K562 (cell line): ENCODE measurements at regions not wholly inside any gene's neighbourhood (a gene's known extent, or its start where the extent isn't known, plus 50 kb on each side); places are given as distances from the start of the nearest gene placed in this dataset.

Experiments used
- ATAC-seq: fragments of 200-7000 bp; cut with Tn5 transposase; 3 replicates; pipeline ENCODE4 v1.9.1; 2020; ENCODE audit warnings: moderate library complexity
- BruUV-seq: library from RNA; stranded (reverse); fragments of 400-500 nt; replicated peaks from 2 replicates; lab custom pipeline; 2021; lab: Mats Ljungman, UMichigan
- CTCF ChIA-PET: fragments of 300-600 bp; formaldehyde crosslinking; extraction: SDS; loops from one replicate; lab custom pipeline; 2021; ENCODE audit warnings: low intra/inter-chr PET ratio; lab: Yijun Ruan, JAX
- POLR2A ChIA-PET: fragments of 300-600, 350-650 bp; sonication (Branson Sonifier 250); formaldehyde crosslinking; extraction: SDS; loops from one replicate; lab custom pipeline; 2021; ENCODE audit warnings: antibody characterized with exemption, inconsistent platforms; lab: Yijun Ruan, JAX
- DNase-seq, 4 experiments: peaks; one replicate each; pipeline versions ENCODE4 v3.0.0 to v3.0.0-alpha.2; 2011 to 2018; ENCODE audit warnings: low spot score in 3 of 4, mixed read lengths in 3 of 4; ENCODE audit errors: extremely low read depth in 1 of 4
- FAIRE-seq: peaks from 2 replicates; lab custom pipeline; 2011; peaks lifted over from hg19 to GRCh38; lab: Jason Lieb, UNC
- H2AFZ ChIP-seq: 2 replicates; pipeline ENCODE4 v1.6.0; 2011; ENCODE audit warnings: low read depth, low read length, control low read depth, inconsistent platforms
- H3K27ac ChIP-seq: fragments of 200-600 bp; 3 replicates; pipeline ENCODE4 v1.8.0; 2011; ENCODE audit warnings: low read depth, mild to moderate bottlenecking, control low read depth, inconsistent platforms, low read length, moderate library complexity, mixed read lengths; ENCODE audit errors: extremely low read depth
- H3K27me3 ChIP-seq, 2 experiments: fragments of 300-600 bp in 1 of 2; 2 replicates in 1 of 2; 3 replicates in 1 of 2; pipeline versions ENCODE4 v1.6.0 to v1.8.0; 2011; ENCODE audit warnings: inconsistent platforms in 2 of 2, low read length in 2 of 2, mild to moderate bottlenecking in 1 of 2, mixed read lengths in 1 of 2, moderate library complexity in 1 of 2; ENCODE audit not compliant: control insufficient read depth in 2 of 2, insufficient read depth in 2 of 2
- H3K36me3 ChIP-seq: fragments of 300-600 bp; 3 replicates; pipeline ENCODE4 v1.8.0; 2011; ENCODE audit warnings: mild to moderate bottlenecking, low read length, inconsistent platforms; ENCODE audit not compliant: control insufficient read depth, insufficient read depth
- H3K4me1 ChIP-seq, 2 experiments: fragments of 200-600 bp in 1 of 2; replicated peaks in 1 of 2; 2 replicates in 1 of 2; 3 replicates in 1 of 2; pipeline versions ENCODE4 v1.5.1 to v1.8.0; 2011; ENCODE audit warnings: inconsistent platforms in 2 of 2, low read length in 2 of 2, mild to moderate bottlenecking in 1 of 2, mixed read lengths in 1 of 2, moderate library complexity in 1 of 2; ENCODE audit not compliant: control insufficient read depth in 2 of 2, insufficient read depth in 2 of 2
- H3K4me2 ChIP-seq: 2 replicates; pipeline ENCODE4 v1.6.1; 2011; ENCODE audit warnings: low read length, control low read depth, inconsistent platforms, mixed read lengths; ENCODE audit not compliant: insufficient read depth
- H3K4me3 ChIP-seq: fragments of 200-600 bp; sonication (generic), shearing (Covaris generic); 2 replicates; pipeline ENCODE4 v1.5.1; 2016; ENCODE audit warnings: control low read depth, inconsistent platforms
- H3K79me2 ChIP-seq: fragments of 200-600 bp; 3 replicates; pipeline ENCODE4 v1.8.0; 2011; ENCODE audit warnings: low read length, inconsistent platforms; ENCODE audit not compliant: control insufficient read depth, insufficient read depth
- H3K9ac ChIP-seq, 2 experiments: 2 replicates each; pipeline versions ENCODE4 v1.6.0 to v1.6.1; 2011; ENCODE audit warnings: low read depth in 2 of 2, low read length in 2 of 2, control low read depth in 1 of 2, inconsistent platforms in 1 of 2, mild to moderate bottlenecking in 1 of 2, mixed read lengths in 1 of 2; ENCODE audit not compliant: insufficient read depth in 1 of 2
- H3K9me1 ChIP-seq: one replicate; pipeline ENCODE4 v1.6.0; 2011; ENCODE audit warnings: inconsistent platforms, mild to moderate bottlenecking, low read length, moderate library complexity; ENCODE audit not compliant: control insufficient read depth, insufficient read depth
- H3K9me3 ChIP-seq: replicated peaks from 2 replicates; pipeline ENCODE4 v1.5.1; 2011; ENCODE audit warnings: low read depth, low read length, inconsistent platforms; ENCODE audit not compliant: control insufficient read depth, insufficient read depth
- H4K20me1 ChIP-seq: replicated peaks from 2 replicates; pipeline ENCODE4 v1.6.1; 2011; ENCODE audit warnings: low read length, inconsistent platforms, mixed read lengths; ENCODE audit not compliant: control insufficient read depth, insufficient read depth
- CTBP1 ChIP-seq: fragments of 450-650 bp; IDR thresholded peaks from 2 replicates; pipeline ENCODE4 v1.6.1; 2016; ENCODE audit warnings: borderline replicate concordance
- IRF9 ChIP-seq: fragments of 450-650 bp; IDR thresholded peaks from 2 replicates; pipeline ENCODE4 v1.6.1; 2016; ENCODE audit warnings: missing biosample characterization, missing genetic modification characterization
- RAD51 ChIP-seq: fragments of 450-650 bp; IDR thresholded peaks from 2 replicates; pipeline ENCODE4 v1.7.1; 2016; ENCODE audit warnings: low read depth, mild to moderate bottlenecking, borderline replicate concordance
- SREBF2 ChIP-seq: sonication (generic); formaldehyde crosslinking; IDR thresholded peaks from 2 replicates; pipeline ENCODE4 v1.4.0; 2020; ENCODE audit warnings: mild to moderate bottlenecking, missing genetic modification reagents
- STAT6 ChIP-seq: sonication (generic); formaldehyde crosslinking; IDR thresholded peaks from 2 replicates; pipeline ENCODE4 v1.8.1; 2023; ENCODE audit warnings: mild to moderate bottlenecking, missing genetic modification reagents
- TAF1 ChIP-seq: IDR thresholded peaks from 2 replicates; pipeline ENCODE4 v1.6.1; 2011; ENCODE audit warnings: mild to moderate bottlenecking, low read length, moderate library complexity; ENCODE audit not compliant: insufficient read depth, control insufficient read depth, severe bottlenecking; ENCODE audit errors: extremely low read depth
- YY1 ChIP-seq, 3 experiments: IDR thresholded peaks; 2 replicates each; pipeline ENCODE4 v1.6.1; 2011; ENCODE audit warnings: low read length in 2 of 3, mild to moderate bottlenecking in 2 of 3, moderate library complexity in 2 of 3, borderline replicate concordance in 1 of 3, control low read depth in 1 of 3, low read depth in 1 of 3; ENCODE audit not compliant: insufficient read depth in 3 of 3, insufficient replicate concordance in 2 of 3, control insufficient read depth in 1 of 3, insufficient read length in 1 of 3; ENCODE audit errors: extremely low read depth in 1 of 3
- WGBS: fragments of 100-300 bp; shearing (Covaris generic); methylation state at CpG from one replicate; pipeline ENCODE4 v1.1.6; 2016; ENCODE audit warnings: low coverage, mixed read lengths; ENCODE audit not compliant: insufficient coverage; ENCODE audit errors: missing lambda C conversion rate; 5-methylcytosine and 5-hydroxymethylcytosine counted together
- in situ Hi-C: fragments of 300-500 bp; cut with MboI; formaldehyde crosslinking; loops from 4 replicates; pipeline ENCODE4 v1.15.0; 2018; ENCODE audit warnings: inconsistent platforms, mixed read lengths
- intact Hi-C: fragments of 100-400 bp; cut with micrococcal nuclease; formaldehyde crosslinking; loops from 2 replicates; pipeline ENCODE4 v1.14.2; 2022

- POLR2A ChIA-PET, result no interaction called here
- no peak for FAIRE-seq
- no peaks in the 10 kb centered on the region for H3K36me3 ChIP-seq
- ATAC-seq, result no peak
- 0% methylated on average over 1 of the region's 1 CpG for WGBS
- BruUV-seq, result no TSS peak
- in situ Hi-C loops, result no loop called here
- H3K4me2 ChIP-seq, result no peak overlapping the region
- no peak overlapping the region for H3K4me3 ChIP-seq
- H4K20me1 ChIP-seq, result no peaks in the 10 kb centered on the region
- DNase-seq, result no peak
- intact Hi-C loops, result no loop called here
- no peaks in the 10 kb centered on the region; a peak in 1 of 5 replicates for H3K4me1 ChIP-seq
- no peak overlapping the region for H3K9ac ChIP-seq
- TF ChIP-seq YY1 (IDR thresholded peaks at IDR 0.05; ENCODE audit: borderline replicate concordance in 1 of 3, control insufficient read depth in 1 of 3, extremely low read depth in 1 of 3, insufficient read depth in 3 of 3, insufficient read length in 1 of 3, insufficient replicate concordance in 2 of 3, low read depth in 1 of 3, low read length in 2 of 3) (no peak), CTBP1 (no peak), TAF1 (no peak), RAD51 (no peak), IRF9 (tag) (no peak), SREBF2 (no peak), STAT6 (CRISPR knock-in tag) (no peak)
- no peaks in the 10 kb centered on the region for H3K79me2 ChIP-seq
- CTCF ChIA-PET, result interaction anchor here (0.6 kb wide), 1 partner anchor 181 kb away, joined by 3 read pairs; no protein-coding TSS in a partner anchor
- no peaks in the 10 kb centered on the region for H3K9me1 ChIP-seq
- no peak overlapping the region for H3K27ac ChIP-seq
- H2AFZ ChIP-seq, result no peak overlapping the region
- peaks cover 4 to 9% of the 10 kb centered on the region in 2 experiments; a peak in 3 of 5 replicates for H3K27me3 ChIP-seq
- no peaks in the 10 kb centered on the region for H3K9me3 ChIP-seq
Observed at GRCh38 chr7:77469927-77470326, 53.8 kb upstream of the GSAP start.
